ENCODE measurements at regions not wholly inside any gene's neighbourhood (a gene's known extent, or its start where the extent isn't known, plus 50 kb on each side); places are given as distances from the start of the nearest gene placed in this dataset.

GRCh38 chr20:52410182-52410647 is 218.6 kb upstream of the ZFP64 start:
- TF ChIP-seq POLR2A (IDR thresholded peaks at IDR 0.05; ENCODE audit: low read depth, low read length) (no peak), POLR2AphosphoS5 (IDR thresholded peaks at IDR 0.05; ENCODE audit: low read depth, low read length) (no peak), TAF1 (IDR thresholded peaks at IDR 0.05; ENCODE audit: low read depth, low read length) (no peak), POU2F2 (IDR thresholded peaks at IDR 0.05; ENCODE audit: low read depth, low read length) (no peak), SPI1 (IDR thresholded peaks at IDR 0.05; ENCODE audit: low read depth, low read length) (no peak)
